ENCODE measurements at regions not wholly inside any gene's neighbourhood (a gene's known extent, or its start where the extent isn't known, plus 50 kb on each side); places are given as distances from the start of the nearest gene placed in this dataset.

DNA sequence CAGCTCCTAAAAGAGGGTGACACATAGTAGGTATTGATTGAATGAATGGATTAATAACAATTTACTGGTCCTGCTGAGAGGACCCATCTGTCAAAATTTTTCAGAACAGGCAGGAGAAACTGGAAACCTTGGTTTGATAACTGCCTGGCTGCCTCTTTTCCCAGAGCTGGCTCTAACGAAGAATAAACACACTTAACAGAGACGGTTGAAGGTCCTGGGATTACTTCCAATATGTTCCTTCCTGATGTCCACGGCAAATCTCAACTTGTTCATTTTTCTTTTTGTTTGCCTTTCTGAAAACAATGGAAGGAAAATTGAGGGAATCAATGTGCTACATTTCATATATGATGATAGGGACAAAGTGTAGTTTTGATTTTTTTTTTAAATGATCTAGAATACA lies 76.5 kb upstream of the SYT13 start:
- TF ChIP-seq, protein P1, sequence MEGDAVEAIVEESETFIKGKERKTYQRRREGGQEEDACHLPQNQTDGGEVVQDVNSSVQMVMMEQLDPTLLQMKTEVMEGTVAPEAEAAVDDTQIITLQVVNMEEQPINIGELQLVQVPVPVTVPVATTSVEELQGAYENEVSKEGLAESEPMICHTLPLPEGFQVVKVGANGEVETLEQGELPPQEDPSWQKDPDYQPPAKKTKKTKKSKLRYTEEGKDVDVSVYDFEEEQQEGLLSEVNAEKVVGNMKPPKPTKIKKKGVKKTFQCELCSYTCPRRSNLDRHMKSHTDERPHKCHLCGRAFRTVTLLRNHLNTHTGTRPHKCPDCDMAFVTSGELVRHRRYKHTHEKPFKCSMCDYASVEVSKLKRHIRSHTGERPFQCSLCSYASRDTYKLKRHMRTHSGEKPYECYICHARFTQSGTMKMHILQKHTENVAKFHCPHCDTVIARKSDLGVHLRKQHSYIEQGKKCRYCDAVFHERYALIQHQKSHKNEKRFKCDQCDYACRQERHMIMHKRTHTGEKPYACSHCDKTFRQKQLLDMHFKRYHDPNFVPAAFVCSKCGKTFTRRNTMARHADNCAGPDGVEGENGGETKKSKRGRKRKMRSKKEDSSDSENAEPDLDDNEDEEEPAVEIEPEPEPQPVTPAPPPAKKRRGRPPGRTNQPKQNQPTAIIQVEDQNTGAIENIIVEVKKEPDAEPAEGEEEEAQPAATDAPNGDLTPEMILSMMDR (IDR thresholded peaks at IDR 0.05; ENCODE audit: low read depth, low read length) = no peak
- no peak for TF ChIP-seq EZH2phosphoT487 (IDR thresholded peaks at IDR 0.05; ENCODE audit: low read depth)

Data from OCI-LY3 (cell line).